ENCODE measurements at regions not wholly inside any gene's neighbourhood (a gene's known extent, or its start where the extent isn't known, plus 50 kb on each side); places are given as distances from the start of the nearest gene placed in this dataset.

GRCh38 chr18:42137693-42138375 lies 182.8 kb downstream of the PIK3C3 start:
- DNase-seq (ENCODE audit: low read depth) = no peak
- no peak overlapping the region for H3K4me3 ChIP-seq (ENCODE audit: low read length)
- no peak for TF ChIP-seq CTCF (conservative IDR thresholded peaks at IDR 0.05; ENCODE audit: low read length)

- no peak; the same call in 1 of the 2 replicates for TF ChIP-seq CTCF (conservative IDR thresholded peaks at IDR 0.05; ENCODE audit: low read length)
- no peak overlapping the region for H3K4me3 ChIP-seq (ENCODE audit: low read length)
- DNase-seq (ENCODE audit: low read depth) = peak; percentile 5
These were observed 186.4 kb downstream of the PIK3C3 start for GRCh38 chr18:42141439-42141838.

- DNase-seq (ENCODE audit: low read depth) = no peak
- no peak for TF ChIP-seq CTCF (conservative IDR thresholded peaks at IDR 0.05; ENCODE audit: low read length)
- no peak overlapping the region for H3K4me3 ChIP-seq (ENCODE audit: low read length)
These were observed 200.0 kb downstream of the PIK3C3 start for GRCh38 chr18:42155024-42155423.

- DNase-seq (ENCODE audit: low read depth) = no peak
- no peak for TF ChIP-seq CTCF (conservative IDR thresholded peaks at IDR 0.05; ENCODE audit: low read length)
- no peak overlapping the region for H3K4me3 ChIP-seq (ENCODE audit: low read length)
These were observed 201.2 kb downstream of the PIK3C3 start for GRCh38 chr18:42156281-42156680.

GRCh38 chr18:42157420-42157819 lies 202.4 kb downstream of the PIK3C3 start:
- no peak for DNase-seq (ENCODE audit: low read depth)
- H3K4me3 ChIP-seq (ENCODE audit: low read length) = no peak overlapping the region
- no peak for TF ChIP-seq CTCF (conservative IDR thresholded peaks at IDR 0.05; ENCODE audit: low read length)

GRCh38 chr18:42157878-42158277 lies 202.8 kb downstream of the PIK3C3 start:
- DNase-seq (ENCODE audit: low read depth) = no peak
- H3K4me3 ChIP-seq (ENCODE audit: low read length) = no peak overlapping the region
- TF ChIP-seq CTCF (conservative IDR thresholded peaks at IDR 0.05; ENCODE audit: low read length) = no peak

GRCh38 chr18:42159146-42159545 lies 204.1 kb downstream of the PIK3C3 start:
- no peak overlapping the region for H3K4me3 ChIP-seq (ENCODE audit: low read length)
- no peak for DNase-seq (ENCODE audit: low read depth)

More at GRCh38 chr18:42159146-42159545, 204.1 kb downstream of the PIK3C3 start:
- TF ChIP-seq CTCF (conservative IDR thresholded peaks at IDR 0.05; ENCODE audit: low read length) = no peak
